ENCODE measurements at regions not wholly inside any gene's neighbourhood (a gene's known extent, or its start where the extent isn't known, plus 50 kb on each side); places are given as distances from the start of the nearest gene placed in this dataset.

DNA sequence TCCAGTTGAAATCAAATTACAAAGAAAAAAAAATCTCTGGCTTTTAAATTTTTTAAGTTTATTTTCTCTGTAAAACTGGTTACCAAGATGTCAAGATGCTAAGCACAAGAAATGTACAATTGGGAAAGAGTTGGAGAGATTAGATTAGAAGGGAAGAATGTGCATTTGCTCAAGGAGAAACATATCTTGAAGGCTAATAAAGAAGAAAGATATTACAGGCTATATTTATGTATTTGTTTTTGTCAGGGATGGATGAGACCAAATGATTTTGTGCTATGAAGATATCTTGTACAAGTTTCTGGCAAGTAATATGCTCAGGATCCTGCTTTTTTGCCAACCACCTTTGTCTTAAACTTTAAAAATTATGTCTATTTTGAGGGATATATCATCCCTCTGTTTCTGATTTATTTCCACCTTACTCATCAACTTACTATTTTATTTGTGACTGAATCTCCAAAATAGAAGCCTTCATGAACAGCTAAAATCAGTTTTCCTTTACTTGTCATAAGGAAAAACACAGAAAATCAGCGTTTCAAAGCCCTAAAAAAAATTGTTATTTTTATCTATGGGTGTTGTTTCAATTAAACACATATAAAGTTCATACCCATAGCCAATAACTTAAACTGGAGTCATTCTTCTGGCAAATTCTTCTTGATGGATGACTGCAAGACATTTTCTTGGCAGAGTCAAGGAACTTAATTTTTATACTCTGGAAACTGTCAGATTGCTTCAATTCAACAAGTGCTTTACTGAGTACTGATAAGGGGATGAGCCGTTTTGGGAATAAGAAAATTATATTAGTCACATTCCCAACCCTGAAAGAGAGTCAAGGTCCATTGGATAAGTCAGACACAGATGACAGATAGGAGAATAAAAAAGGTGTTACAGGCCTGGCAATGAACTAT lies 141.8 kb downstream of the CTH start:
- Histone ChIP-seq H3K27me3 (ENCODE audit: control insufficient read depth in 2 of 2, insufficient read depth in 2 of 2, low read length in 2 of 2) (no peaks in the 10 kb centered on the region; a peak in 1 of 5 replicates), H4K20me1 (replicated peaks; ENCODE audit: control insufficient read depth, insufficient read depth, low read length) (no peaks in the 10 kb centered on the region), H2AFZ (ENCODE audit: low read depth, low read length) (no peak overlapping the region), H3K4me3 (no peak overlapping the region), H3K4me2 (ENCODE audit: insufficient read depth, low read length) (no peak overlapping the region), H3K9me3 (replicated peaks; ENCODE audit: control insufficient read depth, insufficient read depth, low read depth, low read length) (no peaks in the 10 kb centered on the region), H3K27ac (ENCODE audit: extremely low read depth, low read depth, low read length) (no peak overlapping the region), H3K4me1 (replicated peaks in 1 of 2; ENCODE audit: control insufficient read depth in 2 of 2, insufficient read depth in 2 of 2, low read length in 2 of 2) (no peaks in the 10 kb centered on the region), H3K36me3 (ENCODE audit: control insufficient read depth, insufficient read depth, low read length) (no peaks in the 10 kb centered on the region), H3K79me2 (ENCODE audit: control insufficient read depth, insufficient read depth, low read length) (no peaks in the 10 kb centered on the region), H3K9ac (ENCODE audit: insufficient read depth in 1 of 2, low read depth in 2 of 2, low read length in 2 of 2) (no peak overlapping the region), H3K9me1 (ENCODE audit: control insufficient read depth, insufficient read depth, low read length) (no peaks in the 10 kb centered on the region)
- DNase-seq (ENCODE audit: extremely low read depth in 1 of 4, low spot score in 3 of 4) = no peak
- intact Hi-C loops (cut with micrococcal nuclease) = no loop called here
- no peak for ATAC-seq
- TF ChIP-seq, protein P1, sequence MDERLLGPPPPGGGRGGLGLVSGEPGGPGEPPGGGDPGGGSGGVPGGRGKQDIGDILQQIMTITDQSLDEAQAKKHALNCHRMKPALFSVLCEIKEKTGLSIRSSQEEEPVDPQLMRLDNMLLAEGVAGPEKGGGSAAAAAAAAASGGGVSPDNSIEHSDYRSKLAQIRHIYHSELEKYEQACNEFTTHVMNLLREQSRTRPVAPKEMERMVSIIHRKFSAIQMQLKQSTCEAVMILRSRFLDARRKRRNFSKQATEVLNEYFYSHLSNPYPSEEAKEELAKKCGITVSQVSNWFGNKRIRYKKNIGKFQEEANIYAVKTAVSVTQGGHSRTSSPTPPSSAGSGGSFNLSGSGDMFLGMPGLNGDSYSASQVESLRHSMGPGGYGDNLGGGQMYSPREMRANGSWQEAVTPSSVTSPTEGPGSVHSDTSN (CRISPR knock-in tag; IDR thresholded peaks at IDR 0.05; ENCODE audit: low read depth) = no peak
- TF ChIP-seq, protein P1 (tag; conservative IDR thresholded peaks at IDR 0.05; ENCODE audit: low read depth) = 0 out of 2 replicates have a peak, but pooled peaks have one; percentile 17
- TF ChIP-seq SMARCB1 (IDR thresholded peaks at IDR 0.05; ENCODE audit: insufficient read length, low read depth) (no peak), MEIS2 (IDR thresholded peaks at IDR 0.05; ENCODE audit: partially characterized antibody) (peak; percentile 8), ZKSCAN3 (CRISPR knock-in tag; IDR thresholded peaks at IDR 0.05) (no peak)
- POLR2A ChIA-PET = no interaction called here
- no TSS peak for BruUV-seq (replicated peaks)
- CTCF ChIA-PET (ENCODE audit: low intra/inter-chr PET ratio) = no interaction called here
- in situ Hi-C loops (cut with MboI) = no loop called here
- no peak for FAIRE-seq
- WGBS (ENCODE audit: insufficient coverage, low coverage, missing lambda C conversion rate) = 8% methylated on average over 2 of the region's 2 CpGs

All from K562 (cell line).